Cardiac fibroblast (primary cell): ENCODE measurements at regions not wholly inside any gene's neighbourhood (a gene's known extent, or its start where the extent isn't known, plus 50 kb on each side); places are given as distances from the start of the nearest gene placed in this dataset.

ENCODE experiments used
- DNase-seq, 2 donors: peaks; one replicate each; pipeline versions ENCODE4 v3.0.0 to v3.0.0-alpha.2; 2010; ENCODE audit warnings: low read depth in 2 of 2
- H3K4me3 ChIP-seq, 2 donors: replicated peaks in 1 of 2; 1 replicate in 1 of 2; 2 replicates in 1 of 2; pipeline ENCODE4 v1.5.1; 2011; ENCODE audit warnings: low read depth in 2 of 2, low read length in 2 of 2, mild to moderate bottlenecking in 2 of 2, moderate library complexity in 1 of 2
- TF ChIP-seq, protein P1 (sequence below): IDR thresholded peaks from one replicate; pipeline ENCODE4 v1.5.1; 2011; ENCODE audit warnings: low read depth, mild to moderate bottlenecking, low read length, inconsistent platforms

DNA sequence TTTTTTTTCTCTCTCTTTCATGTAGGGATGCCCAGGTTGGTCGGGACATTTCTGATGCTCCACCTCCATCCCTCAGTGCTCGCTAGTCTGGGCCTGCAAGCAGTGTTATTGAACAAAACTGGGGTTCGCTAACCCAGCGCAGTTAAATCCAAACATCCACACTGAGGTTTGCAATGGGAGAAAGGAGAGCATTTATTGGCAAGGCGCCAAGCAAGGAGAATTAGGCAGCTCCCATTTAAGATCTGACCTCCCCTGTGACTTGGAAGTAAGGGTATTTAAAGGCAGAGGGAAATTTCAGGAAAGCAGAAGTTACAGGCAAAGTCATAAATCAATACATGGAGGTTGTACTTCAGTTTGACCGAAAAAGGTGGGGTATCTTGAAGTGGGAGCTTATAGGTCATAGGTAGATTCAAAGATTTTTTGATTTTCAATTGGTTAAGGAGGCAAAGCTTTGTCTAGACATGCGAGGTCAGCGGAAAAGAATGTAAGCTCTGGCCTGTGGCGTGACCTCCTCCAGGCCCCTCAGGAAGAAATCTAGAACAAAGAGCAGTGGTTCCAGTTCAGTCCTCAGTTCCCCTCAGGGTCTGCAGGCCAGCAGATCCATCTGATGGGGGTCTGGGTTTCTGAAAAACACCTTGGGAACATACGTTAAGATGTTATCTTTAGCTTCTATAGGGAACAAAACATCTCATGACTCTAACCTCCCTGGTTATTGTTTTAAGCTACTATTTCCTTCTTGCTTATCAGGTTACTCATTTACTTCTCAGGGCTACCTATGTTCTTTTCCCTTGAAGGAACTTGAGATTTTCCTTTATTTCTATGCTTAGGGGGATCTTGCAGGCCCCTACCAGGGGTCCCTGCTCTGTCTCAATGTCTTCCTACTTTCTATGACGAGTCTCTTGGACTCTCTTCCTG lies 66.0 kb upstream of the KIF16B start:
- DNase-seq: no peak
- TF ChIP-seq, protein P1, sequence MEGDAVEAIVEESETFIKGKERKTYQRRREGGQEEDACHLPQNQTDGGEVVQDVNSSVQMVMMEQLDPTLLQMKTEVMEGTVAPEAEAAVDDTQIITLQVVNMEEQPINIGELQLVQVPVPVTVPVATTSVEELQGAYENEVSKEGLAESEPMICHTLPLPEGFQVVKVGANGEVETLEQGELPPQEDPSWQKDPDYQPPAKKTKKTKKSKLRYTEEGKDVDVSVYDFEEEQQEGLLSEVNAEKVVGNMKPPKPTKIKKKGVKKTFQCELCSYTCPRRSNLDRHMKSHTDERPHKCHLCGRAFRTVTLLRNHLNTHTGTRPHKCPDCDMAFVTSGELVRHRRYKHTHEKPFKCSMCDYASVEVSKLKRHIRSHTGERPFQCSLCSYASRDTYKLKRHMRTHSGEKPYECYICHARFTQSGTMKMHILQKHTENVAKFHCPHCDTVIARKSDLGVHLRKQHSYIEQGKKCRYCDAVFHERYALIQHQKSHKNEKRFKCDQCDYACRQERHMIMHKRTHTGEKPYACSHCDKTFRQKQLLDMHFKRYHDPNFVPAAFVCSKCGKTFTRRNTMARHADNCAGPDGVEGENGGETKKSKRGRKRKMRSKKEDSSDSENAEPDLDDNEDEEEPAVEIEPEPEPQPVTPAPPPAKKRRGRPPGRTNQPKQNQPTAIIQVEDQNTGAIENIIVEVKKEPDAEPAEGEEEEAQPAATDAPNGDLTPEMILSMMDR: no peak
- no peak overlapping the region for H3K4me3 ChIP-seq

- H3K4me3 ChIP-seq: no peak overlapping the region
- DNase-seq: no peak
- TF ChIP-seq, protein P1: no peak
These were observed 64.5 kb upstream of the KIF16B start for GRCh38 chr20:16637797-16638196.

DNA sequence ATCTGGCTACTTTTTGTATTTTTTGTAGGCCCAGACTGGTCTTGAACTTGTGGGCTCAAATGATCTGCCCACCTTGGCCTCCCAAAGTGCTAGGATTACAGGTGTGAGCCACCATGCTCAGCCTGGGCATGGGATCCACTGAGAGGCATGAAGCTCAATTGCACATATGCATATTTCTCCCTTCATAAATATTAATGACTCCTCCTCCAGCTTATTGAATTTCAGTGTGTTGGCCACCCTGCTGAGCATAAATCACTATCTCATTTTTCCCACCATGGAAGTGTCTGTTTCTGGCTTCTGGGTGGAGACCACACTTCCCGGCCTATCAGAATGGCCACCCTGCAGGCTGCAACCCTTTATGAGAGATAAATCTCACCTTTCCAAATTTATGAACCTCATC lies 53.6 kb upstream of the KIF16B start:
- TF ChIP-seq, protein P1: no peak
- H3K4me3 ChIP-seq: no peak overlapping the region
- no peak for DNase-seq

DNA sequence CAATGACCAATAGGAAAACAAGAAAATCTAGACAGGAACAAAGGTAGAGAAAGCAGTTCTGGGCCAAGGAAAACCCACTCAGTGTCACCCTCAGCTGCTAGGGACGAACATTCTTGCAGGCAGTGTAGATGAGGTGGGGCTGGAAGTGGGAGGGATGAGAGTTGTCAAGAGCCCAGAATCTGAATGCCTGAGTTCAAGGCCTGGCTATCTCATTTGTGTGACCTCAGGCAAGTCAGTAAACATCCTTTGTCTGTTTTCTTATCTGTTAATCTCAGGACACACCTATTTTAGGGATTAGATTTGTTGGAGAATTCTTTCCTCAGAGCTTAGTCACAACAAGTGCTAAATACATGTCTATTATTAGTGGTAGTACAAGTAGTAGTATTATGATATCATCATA lies 50.9 kb upstream of the KIF16B start:
- H3K4me3 ChIP-seq: no peak overlapping the region
- TF ChIP-seq, protein P1: no peak
- DNase-seq: no peak
